ENCODE measurements at regions not wholly inside any gene's neighbourhood (a gene's known extent, or its start where the extent isn't known, plus 50 kb on each side); places are given as distances from the start of the nearest gene placed in this dataset.

- no peak for DNase-seq
Measured at GRCh38 chr22:48585916-48586798, 1241.5 kb downstream of the BRD1 start.

GRCh38 chr22:48584170-48584569, 1243.5 kb downstream of the BRD1 start:
- no peak for DNase-seq

DNA sequence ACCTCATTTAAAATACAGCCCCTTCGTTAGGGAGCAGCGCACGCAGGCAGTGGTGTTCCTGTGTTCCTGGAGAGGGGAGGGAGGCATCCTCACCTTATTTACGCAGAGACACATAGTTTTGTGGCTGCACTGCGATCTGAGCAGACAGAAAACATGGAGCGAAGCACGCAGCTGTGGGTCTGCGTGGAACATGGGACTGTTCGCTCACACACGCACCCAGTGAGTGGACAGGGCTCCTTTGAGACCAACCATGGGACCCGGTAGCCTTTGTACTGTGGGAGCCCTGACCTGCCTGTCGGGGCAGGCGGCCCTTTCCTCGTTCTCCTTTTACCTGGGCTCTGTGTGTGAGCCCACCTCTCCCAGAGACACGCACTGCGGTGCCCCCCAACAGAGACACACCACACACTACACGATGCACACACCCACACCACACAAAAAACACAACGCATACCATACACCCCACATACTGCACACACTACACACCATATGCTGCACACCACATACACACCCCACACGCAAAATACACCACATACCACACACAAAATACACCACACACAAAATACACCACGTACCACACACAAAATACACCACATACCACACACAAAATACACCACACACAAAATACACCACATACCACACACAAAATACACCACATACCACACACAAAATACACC, 1245.7 kb downstream of the BRD1 start:
- DNase-seq, result peak; percentile 9

DNA sequence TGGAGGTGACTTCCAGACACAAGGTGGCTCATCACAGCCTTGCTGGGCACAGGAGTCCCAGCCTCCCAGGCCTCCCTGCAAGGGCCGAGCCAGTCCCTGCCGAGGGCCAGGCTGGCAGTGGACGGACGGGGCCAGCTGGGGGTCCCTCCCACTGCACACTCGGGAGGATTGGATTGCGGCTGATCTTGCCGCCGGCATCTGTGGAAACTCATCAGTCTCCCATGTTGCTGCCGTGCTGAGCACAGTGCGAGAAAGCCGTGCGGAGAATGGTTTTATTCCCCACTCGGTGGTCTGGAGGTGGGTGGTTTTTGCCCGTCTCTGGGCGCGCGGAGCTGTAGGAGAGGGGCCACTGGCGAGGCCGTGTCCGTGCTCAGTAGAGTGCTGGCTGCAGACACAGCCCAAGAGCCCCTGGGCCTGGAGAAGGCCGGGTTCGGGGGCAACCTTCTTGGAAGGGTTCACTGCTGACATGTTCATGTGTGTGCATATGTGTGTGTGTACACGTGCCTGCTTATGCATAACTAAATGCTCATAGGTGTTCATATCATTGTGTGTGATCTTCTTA, 1246.4 kb downstream of the BRD1 start:
- DNase-seq, result peak; percentile 3

- no peak for DNase-seq
Measured at GRCh38 chr22:48580481-48580970, 1247.1 kb downstream of the BRD1 start.

- DNase-seq, result no peak
Measured at GRCh38 chr22:48579928-48580309, 1247.8 kb downstream of the BRD1 start.

GRCh38 chr22:48579043-48579927, 1248.4 kb downstream of the BRD1 start:
- DNase-seq, result peak; percentile 79

GRCh38 chr22:48578138-48579042, 1249.3 kb downstream of the BRD1 start:
- DNase-seq, result no peak

- no peak for DNase-seq
Measured at GRCh38 chr22:48577691-48578090, 1250.0 kb downstream of the BRD1 start.

DNA sequence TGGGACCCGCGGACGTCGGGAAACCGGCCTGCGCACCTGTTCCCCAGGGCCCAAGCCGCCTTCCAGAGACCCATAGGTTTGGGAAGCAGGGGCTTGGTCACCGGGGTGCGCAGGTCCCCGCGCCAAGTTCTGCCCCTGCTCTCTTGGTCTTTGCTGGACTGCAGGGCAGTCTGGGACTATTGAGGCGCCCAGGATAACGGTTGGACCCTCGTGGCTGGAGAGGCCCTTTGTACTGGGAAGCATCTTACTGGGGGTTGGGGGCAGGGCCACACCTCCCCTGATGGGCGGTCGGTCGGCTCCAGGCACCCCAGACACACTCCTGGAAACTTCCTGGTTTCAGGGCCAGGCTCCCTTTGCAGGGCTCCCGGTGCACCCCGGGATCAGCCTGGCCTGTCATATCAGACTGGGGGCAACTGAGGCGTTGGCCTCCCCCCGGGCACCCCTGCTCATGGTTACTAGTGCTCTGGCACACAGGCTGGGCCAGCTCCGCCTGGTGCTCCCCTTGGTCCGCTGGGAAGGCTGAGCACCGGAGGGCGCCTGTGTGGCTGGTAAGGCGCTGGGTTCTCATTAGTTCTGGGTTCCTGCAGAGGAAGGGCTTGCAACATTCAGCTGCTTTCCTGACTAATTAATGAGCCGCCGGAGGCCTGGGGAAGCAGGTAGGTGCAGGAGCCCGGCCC, 1250.5 kb downstream of the BRD1 start:
- peak; percentile 3 for DNase-seq

- DNase-seq, result peak; percentile 7
Measured at GRCh38 chr22:48576333-48577013, 1251.2 kb downstream of the BRD1 start.

DNA sequence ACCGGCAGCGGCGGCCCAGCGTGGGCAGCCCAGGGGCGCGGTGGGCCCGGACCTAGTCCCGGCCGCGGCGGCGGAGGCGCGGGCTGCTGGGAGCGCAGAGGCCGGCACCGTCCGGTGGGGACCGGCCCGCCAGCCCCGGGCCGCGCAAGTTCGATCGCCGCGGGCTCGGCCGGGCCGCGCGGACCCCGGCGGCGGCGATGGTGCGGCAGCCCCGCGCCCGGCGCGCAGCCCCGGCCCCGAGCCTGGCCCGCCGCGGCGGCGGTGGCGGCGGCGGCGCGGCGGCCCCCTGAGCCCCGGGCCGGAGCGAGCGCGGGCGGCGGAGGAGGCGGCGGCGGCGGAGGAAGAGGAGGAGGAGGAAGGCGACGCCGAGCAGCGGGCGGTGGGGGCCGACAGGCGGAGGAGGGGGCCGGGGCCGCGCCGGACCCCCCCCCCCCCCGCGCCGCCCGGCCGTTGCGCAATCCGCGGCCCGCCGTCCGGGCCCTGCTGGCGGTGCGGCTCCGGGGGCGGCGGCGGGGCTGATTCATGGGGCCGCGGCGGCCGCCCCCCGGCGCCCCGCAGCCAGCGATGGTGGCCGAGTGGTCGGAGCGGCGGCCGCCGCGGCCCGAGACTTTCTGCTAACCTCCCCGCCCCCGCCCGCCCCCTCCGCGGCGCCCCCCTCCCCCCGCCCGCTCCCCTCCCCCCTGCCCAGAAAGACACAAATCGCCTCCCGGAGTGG, 1251.9 kb downstream of the BRD1 start:
- no peak for DNase-seq

- DNase-seq, result peak; percentile 53
Measured at GRCh38 chr22:48574776-48575617, 1252.7 kb downstream of the BRD1 start.

- no peak for DNase-seq
Measured at GRCh38 chr22:48573766-48574165, 1253.9 kb downstream of the BRD1 start.

DNA sequence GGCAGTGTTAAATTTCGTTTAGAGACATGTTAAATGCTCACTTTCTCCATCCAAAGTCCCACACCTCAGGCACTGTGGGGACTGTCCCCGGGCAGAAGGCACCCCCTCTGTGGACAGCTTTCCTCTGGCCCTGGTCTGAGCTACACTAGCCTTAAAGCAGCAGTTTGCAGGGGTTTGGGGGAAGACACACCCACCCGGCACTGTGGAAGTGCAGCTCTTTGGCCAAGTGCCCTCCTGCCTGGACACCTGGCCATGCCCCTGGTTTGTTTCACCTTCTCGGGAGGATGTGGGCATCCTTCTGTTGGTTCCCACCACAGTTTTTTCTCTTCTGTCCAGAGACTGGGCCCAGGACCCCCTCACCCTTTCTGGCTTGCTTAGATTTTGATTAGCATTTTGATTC, 1254.7 kb downstream of the BRD1 start:
- DNase-seq, result no peak

- DNase-seq, result no peak
Measured at GRCh38 chr22:48570912-48571311, 1256.8 kb downstream of the BRD1 start.

DNA sequence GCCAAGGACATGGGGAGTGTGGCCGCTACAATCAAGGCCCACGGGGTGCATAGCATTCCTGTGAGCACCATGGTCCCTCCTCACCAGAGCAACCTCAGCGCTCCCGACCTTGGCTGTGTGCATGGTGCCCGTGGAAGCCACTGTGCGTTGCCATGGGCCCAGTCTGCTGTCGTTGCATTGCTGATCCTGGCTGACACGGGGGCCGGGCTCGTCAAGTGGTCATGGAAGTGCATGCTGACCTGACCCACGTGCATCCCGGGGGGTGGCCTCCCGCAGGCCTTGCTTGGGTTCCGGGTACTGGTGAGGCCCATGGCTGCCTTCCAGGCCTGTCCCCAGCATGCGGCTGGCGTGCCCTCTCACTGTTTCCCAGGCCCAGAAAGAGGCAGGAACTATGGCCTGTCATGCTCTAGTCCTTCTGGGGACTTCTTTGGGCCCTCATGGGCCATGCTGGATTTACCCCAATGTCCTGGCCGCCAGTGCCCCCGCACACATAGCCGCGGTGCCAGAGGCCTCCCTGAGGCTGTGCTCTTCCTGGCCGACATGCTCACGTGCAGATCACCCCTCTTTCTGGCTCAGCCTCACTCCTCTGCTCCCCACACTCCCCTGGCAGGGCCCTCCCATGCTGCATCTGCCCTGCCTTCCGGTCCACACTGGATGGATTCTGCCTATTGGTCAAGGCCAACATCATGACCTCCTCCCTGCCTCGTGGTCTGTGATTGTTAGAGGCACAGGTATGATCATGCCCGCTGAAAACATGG, 1258.0 kb downstream of the BRD1 start:
- DNase-seq, result no peak

GRCh38 chr22:48568736-48569330, 1258.8 kb downstream of the BRD1 start:
- DNase-seq, result no peak
